ENCODE measurements at regions not wholly inside any gene's neighbourhood (a gene's known extent, or its start where the extent isn't known, plus 50 kb on each side); places are given as distances from the start of the nearest gene placed in this dataset.

DNA sequence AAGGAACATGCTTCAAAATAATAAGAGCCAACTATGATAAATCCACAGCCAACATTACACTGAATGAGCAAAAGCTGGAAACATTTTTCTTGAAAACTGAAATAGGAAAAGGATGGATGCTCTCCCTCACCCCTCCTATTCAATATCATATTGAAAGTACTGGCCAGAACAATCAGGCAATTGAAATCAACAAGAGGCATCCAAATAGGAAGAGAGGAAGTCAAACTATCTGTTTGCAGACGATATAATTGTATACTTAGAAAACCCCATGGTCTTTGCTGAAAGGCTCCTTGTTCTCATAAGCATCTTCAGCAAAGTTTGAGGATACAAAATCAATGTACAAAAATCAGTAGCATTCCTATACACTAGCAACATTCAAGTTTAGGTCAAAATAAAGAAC is 1562.5 kb upstream of the ADGRL3 start:
- TF ChIP-seq, protein P1, sequence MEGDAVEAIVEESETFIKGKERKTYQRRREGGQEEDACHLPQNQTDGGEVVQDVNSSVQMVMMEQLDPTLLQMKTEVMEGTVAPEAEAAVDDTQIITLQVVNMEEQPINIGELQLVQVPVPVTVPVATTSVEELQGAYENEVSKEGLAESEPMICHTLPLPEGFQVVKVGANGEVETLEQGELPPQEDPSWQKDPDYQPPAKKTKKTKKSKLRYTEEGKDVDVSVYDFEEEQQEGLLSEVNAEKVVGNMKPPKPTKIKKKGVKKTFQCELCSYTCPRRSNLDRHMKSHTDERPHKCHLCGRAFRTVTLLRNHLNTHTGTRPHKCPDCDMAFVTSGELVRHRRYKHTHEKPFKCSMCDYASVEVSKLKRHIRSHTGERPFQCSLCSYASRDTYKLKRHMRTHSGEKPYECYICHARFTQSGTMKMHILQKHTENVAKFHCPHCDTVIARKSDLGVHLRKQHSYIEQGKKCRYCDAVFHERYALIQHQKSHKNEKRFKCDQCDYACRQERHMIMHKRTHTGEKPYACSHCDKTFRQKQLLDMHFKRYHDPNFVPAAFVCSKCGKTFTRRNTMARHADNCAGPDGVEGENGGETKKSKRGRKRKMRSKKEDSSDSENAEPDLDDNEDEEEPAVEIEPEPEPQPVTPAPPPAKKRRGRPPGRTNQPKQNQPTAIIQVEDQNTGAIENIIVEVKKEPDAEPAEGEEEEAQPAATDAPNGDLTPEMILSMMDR (IDR thresholded peaks at IDR 0.05), result no peak
- TF ChIP-seq POLR2A (IDR thresholded peaks at IDR 0.05), result no peak

All from right lobe of liver (tissue), 4 donors.